Astrocyte of the cerebellum (primary cell): ENCODE measurements at regions not wholly inside any gene's neighbourhood (a gene's known extent, or its start where the extent isn't known, plus 50 kb on each side); places are given as distances from the start of the nearest gene placed in this dataset.

Experiments
- DNase-seq: peaks from one replicate; pipeline ENCODE4 v3.0.0-alpha.2; 2011; ENCODE audit warnings: low read depth
- H3K4me3 ChIP-seq: 2 replicates; pipeline ENCODE4 v1.5.1; 2011; ENCODE audit warnings: mild to moderate bottlenecking, low read depth, low read length, moderate library complexity
- CTCF ChIP-seq: IDR thresholded peaks from 2 replicates; pipeline ENCODE4 v1.5.1; 2012; ENCODE audit warnings: low read length, low read depth, moderate library complexity, mild to moderate bottlenecking; ENCODE audit errors: missing control alignments
- in situ Hi-C: cut with HindIII; loops from 2 replicates; pipeline ENCODE4 v1.10.0; 2017; ENCODE audit warnings: low sequenced_read_pairs

DNA sequence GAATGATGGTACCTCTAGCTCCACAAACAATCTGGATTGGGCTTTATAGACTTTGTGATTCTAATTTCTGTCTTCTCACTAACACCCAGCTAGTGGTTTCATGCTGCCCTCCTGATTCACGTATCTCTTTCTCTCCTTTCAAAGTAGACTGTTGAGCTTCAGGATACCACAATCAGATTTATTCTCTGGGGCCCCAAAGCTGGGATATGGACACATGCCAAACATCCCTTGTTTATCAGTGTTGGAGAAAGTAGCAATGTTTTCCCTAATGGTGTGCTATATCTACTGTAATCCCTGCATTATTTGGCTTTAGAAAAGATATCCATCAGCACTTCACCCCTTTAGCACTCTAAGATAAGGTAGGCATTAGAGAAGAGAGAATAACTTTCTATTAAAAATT, 361.0 kb downstream of the FGF10 start:
- DNase-seq = no peak
- in situ Hi-C loops = no loop called here

GRCh38 chr5:44022622-44023021, 366.6 kb downstream of the FGF10 start:
- in situ Hi-C loops = no loop called here
- no peak for TF ChIP-seq CTCF
- H3K4me3 ChIP-seq = no peak overlapping the region
- DNase-seq = no peak

More for the DNA sequence above, 361.0 kb downstream of the FGF10 start:
- TF ChIP-seq CTCF = no peak
- H3K4me3 ChIP-seq = no peak overlapping the region

DNA sequence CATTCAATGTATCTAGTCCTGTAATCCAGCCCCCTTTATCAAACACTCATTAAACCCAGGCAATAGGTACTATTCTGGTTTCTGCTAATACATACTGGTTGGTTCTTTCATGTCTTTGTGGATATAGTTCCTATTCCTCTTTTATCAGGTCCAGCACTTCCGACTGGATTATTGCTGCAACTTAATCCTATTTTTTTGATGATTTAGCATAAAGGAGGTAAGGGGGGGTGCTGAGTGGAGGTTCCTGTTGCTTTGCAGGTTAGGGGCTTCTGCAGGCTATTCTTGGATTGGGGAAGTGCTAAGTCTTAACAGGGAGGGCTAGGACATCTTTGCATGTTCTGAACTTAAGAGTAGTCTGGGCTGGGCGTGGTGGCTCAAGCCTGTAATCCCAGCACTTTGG, 377.7 kb downstream of the FGF10 start:
- no peak overlapping the region for H3K4me3 ChIP-seq
- no peak for DNase-seq
- in situ Hi-C loops = no loop called here
- TF ChIP-seq CTCF = no peak

- H3K4me3 ChIP-seq = no peak overlapping the region
- TF ChIP-seq CTCF = no peak
- in situ Hi-C loops = no loop called here
- no peak for DNase-seq
Observed at GRCh38 chr5:44002381-44002901, 386.8 kb downstream of the FGF10 start.

- no peak overlapping the region for H3K4me3 ChIP-seq
- TF ChIP-seq CTCF = no peak
- in situ Hi-C loops = no loop called here
- DNase-seq = no peak
Observed at GRCh38 chr5:44001675-44002380, 387.4 kb downstream of the FGF10 start.

GRCh38 chr5:44001236-44001635, 388.0 kb downstream of the FGF10 start:
- no peak for DNase-seq
- H3K4me3 ChIP-seq = no peak overlapping the region
- in situ Hi-C loops = no loop called here
- no peak for TF ChIP-seq CTCF
